OCI-LY1 (cell line): ENCODE measurements at regions not wholly inside any gene's neighbourhood (a gene's known extent, or its start where the extent isn't known, plus 50 kb on each side); places are given as distances from the start of the nearest gene placed in this dataset.

ENCODE experiments used
- H2AFZ ChIP-seq: fragments of 200-600 bp; sonication (generic), shearing (Covaris generic); 2 replicates; pipeline ENCODE4 v1.6.0; 2014; ENCODE audit warnings: antibody characterized with exemption, mild to moderate bottlenecking, low read length
- H3F3A ChIP-seq: fragments of 200-600 bp; sonication (generic), shearing (Covaris generic); 2 replicates; pipeline ENCODE4 v1.6.0; 2014; ENCODE audit warnings: mild to moderate bottlenecking, antibody characterized with exemption, low read length, moderate library complexity; ENCODE audit not compliant: insufficient read depth
- H3K27ac ChIP-seq: fragments of 200-600 bp; sonication (generic); 2 replicates; pipeline ENCODE4 v1.5.1; 2014; ENCODE audit warnings: low read length, mixed run types, mild to moderate bottlenecking, low read depth; ENCODE audit not compliant: poor library complexity, severe bottlenecking
- H3K27me3 ChIP-seq: fragments of 200-600 bp; sonication (generic); 2 replicates; pipeline ENCODE4 v1.6.0; 2014; ENCODE audit warnings: antibody characterized with exemption, mild to moderate bottlenecking, low read length, moderate library complexity; ENCODE audit not compliant: insufficient read depth
- H3K36me3 ChIP-seq: fragments of 200-600 bp; sonication (generic); 2 replicates; pipeline ENCODE4 v1.6.1; 2014; ENCODE audit warnings: mild to moderate bottlenecking, antibody characterized with exemption, low read length, moderate library complexity, mixed read lengths; ENCODE audit not compliant: insufficient read depth
- H3K4me1 ChIP-seq: fragments of 200-600 bp; sonication (generic); 2 replicates; pipeline ENCODE4 v1.5.1; 2014; ENCODE audit warnings: mild to moderate bottlenecking, low read length, moderate library complexity; ENCODE audit not compliant: insufficient read depth, severe bottlenecking
- H3K4me2 ChIP-seq: fragments of 200-600 bp; sonication (generic), shearing (Covaris generic); 2 replicates; pipeline ENCODE4 v1.6.1; 2014; ENCODE audit warnings: low read length
- H3K4me3 ChIP-seq: fragments of 200-600 bp; sonication (generic); 2 replicates; pipeline ENCODE4 v1.5.1; 2014; ENCODE audit warnings: low read length, low read depth, mild to moderate bottlenecking, mixed read lengths; ENCODE audit not compliant: poor library complexity, severe bottlenecking
- H3K79me2 ChIP-seq: fragments of 200-600 bp; shearing (Covaris generic); 2 replicates; pipeline ENCODE4 v1.6.1; 2016; ENCODE audit warnings: mixed run types, low read length, mixed read lengths; ENCODE audit not compliant: insufficient read depth
- H3K9ac ChIP-seq: fragments of 200-600 bp; sonication (generic), shearing (Covaris generic); 2 replicates; pipeline ENCODE4 v1.6.1; 2014; ENCODE audit warnings: mild to moderate bottlenecking, low read length, mixed read lengths
- H3K9me2 ChIP-seq: fragments of 200-600 bp; sonication (generic), shearing (Covaris generic); 2 replicates; pipeline ENCODE4 v1.6.1; 2014; ENCODE audit warnings: low read depth, mild to moderate bottlenecking, low read length, mixed read lengths
- H3K9me3 ChIP-seq: fragments of 200-600 bp; shearing (Covaris generic); 2 replicates; pipeline ENCODE4 v1.6.1; 2014; ENCODE audit warnings: low read length, mixed read lengths
- H4K20me1 ChIP-seq: fragments of 200-600 bp; sonication (generic), shearing (Covaris generic); 2 replicates; pipeline ENCODE4 v1.6.0; 2016; ENCODE audit warnings: mild to moderate bottlenecking, low read length; ENCODE audit not compliant: insufficient read depth
- CTCF ChIP-seq: fragments of 200-600 bp; sonication (generic), shearing (Covaris generic); IDR thresholded peaks from 2 replicates; pipeline ENCODE4 v1.5.1; 2017; ENCODE audit warnings: mild to moderate bottlenecking, antibody characterized with exemption, low read length, moderate library complexity, mixed read lengths
- EZH2 ChIP-seq: fragments of 200-600 bp; sonication (generic), shearing (Covaris generic); IDR thresholded peaks from 2 replicates; pipeline ENCODE4 v1.8.0; 2017; ENCODE audit warnings: borderline replicate concordance, mixed run types, mild to moderate bottlenecking, antibody characterized with exemption, low read length, moderate library complexity, mixed read lengths

GRCh38 chr11:129267716-129268115, 75.6 kb upstream of the ARHGAP32 start:
- no peaks in the 10 kb centered on the region for H4K20me1 ChIP-seq
- H3K27ac ChIP-seq: no peak overlapping the region
- H3K79me2 ChIP-seq: no peaks in the 10 kb centered on the region
- no peaks in the 10 kb centered on the region for H3K4me1 ChIP-seq
- no peaks in the 10 kb centered on the region for H3K36me3 ChIP-seq
- no peak overlapping the region for H3K9ac ChIP-seq
- no peaks in the 10 kb centered on the region for H3F3A ChIP-seq
- TF ChIP-seq CTCF (no peak), EZH2 (no peak)
- no peak overlapping the region for H3K4me3 ChIP-seq
- H3K27me3 ChIP-seq: no peaks in the 10 kb centered on the region
- no peaks in the 10 kb centered on the region for H3K9me3 ChIP-seq
- H2AFZ ChIP-seq: no peak overlapping the region
- H3K9me2 ChIP-seq: no peaks in the 10 kb centered on the region
- no peak overlapping the region for H3K4me2 ChIP-seq

DNA sequence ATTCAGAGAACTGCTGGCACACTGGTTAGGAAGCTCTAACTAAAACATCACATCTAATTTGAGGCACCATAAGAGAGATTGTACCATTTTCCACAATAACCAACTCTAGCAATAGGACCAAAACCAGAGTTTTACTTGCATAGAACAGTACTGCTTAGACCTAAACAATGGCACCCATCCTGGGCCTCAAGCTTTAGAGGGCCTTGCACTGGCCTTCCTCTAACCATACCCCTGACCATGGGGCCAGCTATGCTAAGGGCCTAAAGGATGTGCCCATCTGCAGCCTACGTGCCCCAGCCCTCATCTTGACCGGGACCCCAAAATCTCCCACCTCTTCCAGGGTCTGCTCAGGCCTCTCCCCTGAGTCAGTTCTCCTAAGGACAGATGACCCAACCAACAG, 74.4 kb upstream of the ARHGAP32 start:
- Histone ChIP-seq H3K9me2 (no peaks in the 10 kb centered on the region), H4K20me1 (no peaks in the 10 kb centered on the region), H3K27me3 (no peaks in the 10 kb centered on the region), H3K27ac (no peak overlapping the region), H3K4me3 (no peak overlapping the region), H3K9ac (no peak overlapping the region), H3F3A (no peaks in the 10 kb centered on the region), H2AFZ (no peak overlapping the region), H3K9me3 (no peaks in the 10 kb centered on the region), H3K4me2 (no peak overlapping the region), H3K36me3 (no peaks in the 10 kb centered on the region), H3K4me1 (no peaks in the 10 kb centered on the region), H3K79me2 (no peaks in the 10 kb centered on the region)
- TF ChIP-seq EZH2 (no peak), CTCF (no peak)

GRCh38 chr11:129265125-129265788, 73.1 kb upstream of the ARHGAP32 start:
- Histone ChIP-seq H3K27ac (no peak overlapping the region), H3K79me2 (no peaks in the 10 kb centered on the region)

More at GRCh38 chr11:129265125-129265788, 73.1 kb upstream of the ARHGAP32 start:
- Histone ChIP-seq H3K27me3 (no peaks in the 10 kb centered on the region), H3K9ac (no peak overlapping the region), H3K4me1 (no peaks in the 10 kb centered on the region), H3K4me3 (no peak overlapping the region), H3K36me3 (no peaks in the 10 kb centered on the region), H4K20me1 (no peaks in the 10 kb centered on the region), H3F3A (no peaks in the 10 kb centered on the region), H3K9me2 (no peaks in the 10 kb centered on the region), H3K4me2 (no peak overlapping the region), H2AFZ (no peak overlapping the region), H3K9me3 (no peaks in the 10 kb centered on the region)
- no peak for TF ChIP-seq CTCF
- no peak for TF ChIP-seq EZH2
